ENCODE measurements at regions not wholly inside any gene's neighbourhood (a gene's known extent, or its start where the extent isn't known, plus 50 kb on each side); places are given as distances from the start of the nearest gene placed in this dataset.

DNA sequence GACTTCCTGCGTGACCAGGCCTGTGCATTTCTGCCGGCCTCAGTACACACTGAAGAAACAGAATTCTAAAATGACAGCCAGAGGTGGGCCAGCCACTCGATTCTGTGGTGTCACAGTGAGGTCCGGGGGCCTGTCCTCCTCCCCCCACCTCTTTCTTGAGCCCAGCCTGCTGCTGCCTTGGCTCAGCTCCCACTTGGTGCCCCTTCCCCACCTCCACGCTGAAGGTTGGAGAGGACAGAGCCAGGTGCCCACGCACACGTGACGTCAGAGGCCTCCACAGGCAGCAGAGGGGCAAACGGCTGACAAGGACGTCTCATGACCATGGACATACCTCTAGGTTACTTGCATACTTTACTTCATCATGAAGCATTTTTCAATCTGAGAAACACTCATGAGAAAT, 78.0 kb upstream of the SHANK2 start:
- H3K9ac ChIP-seq (ENCODE audit: low read length), result no peak overlapping the region
- no peak overlapping the region for H3K27ac ChIP-seq (ENCODE audit: low read depth, low read length)
- no peak overlapping the region for H3K4me3 ChIP-seq (ENCODE audit: low read depth in 1 of 2, low read length in 2 of 2)
- H3K27me3 ChIP-seq (ENCODE audit: control insufficient read depth in 1 of 2, insufficient read depth in 2 of 2, low read length in 2 of 2), result no peaks in the 10 kb centered on the region
- no peaks in the 10 kb centered on the region for H3K36me3 ChIP-seq (ENCODE audit: insufficient read depth, low read length)
- no peaks in the 10 kb centered on the region for H3K9me3 ChIP-seq (ENCODE audit: low read length)
- no peaks in the 10 kb centered on the region for H3K4me1 ChIP-seq (ENCODE audit: insufficient read depth, low read length)

DNA sequence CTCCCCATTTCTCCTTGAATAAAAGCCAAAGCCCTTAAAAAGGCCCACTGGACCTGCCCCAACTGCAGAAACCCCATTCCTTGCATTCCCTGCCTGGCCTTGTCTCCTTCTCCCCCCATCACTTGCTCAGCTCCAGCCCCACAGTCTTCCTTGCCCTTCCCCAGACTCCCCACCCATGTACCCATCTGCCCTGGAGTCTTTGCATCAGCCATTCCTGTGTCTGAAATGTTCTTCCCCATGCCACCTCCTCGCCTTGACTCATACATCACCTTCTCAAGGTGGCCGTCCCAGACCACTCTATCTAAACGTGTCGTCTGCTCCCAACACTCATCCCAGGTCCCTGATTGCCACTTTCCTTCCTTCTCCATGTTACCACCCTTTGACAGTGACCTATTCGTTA, 77.4 kb upstream of the SHANK2 start:
- Histone ChIP-seq H3K9me3 (ENCODE audit: low read length) (no peaks in the 10 kb centered on the region), H3K36me3 (ENCODE audit: insufficient read depth, low read length) (no peaks in the 10 kb centered on the region)

DNA sequence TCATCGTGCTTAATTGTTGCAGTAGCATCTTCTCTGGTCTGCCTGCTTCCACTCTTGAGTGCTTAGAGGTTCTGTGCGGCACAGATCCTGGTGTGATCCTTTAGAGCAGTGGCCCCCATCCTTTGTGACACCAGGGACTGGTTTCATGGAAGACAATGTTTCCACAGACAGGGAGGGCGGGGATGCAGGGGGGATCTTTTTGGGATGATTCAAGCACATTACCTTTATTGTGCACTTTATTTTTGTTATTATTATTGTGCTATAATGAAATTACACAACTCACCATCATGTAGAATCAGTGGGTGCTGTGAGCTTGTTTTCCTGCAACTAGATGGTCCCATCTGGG, 76.8 kb upstream of the SHANK2 start:
- Histone ChIP-seq H3K4me3 (ENCODE audit: low read depth in 1 of 2, low read length in 2 of 2) (no peak overlapping the region), H3K9me3 (ENCODE audit: low read length) (no peaks in the 10 kb centered on the region), H3K36me3 (ENCODE audit: insufficient read depth, low read length) (no peaks in the 10 kb centered on the region), H3K27ac (ENCODE audit: low read depth, low read length) (no peak overlapping the region), H3K27me3 (ENCODE audit: control insufficient read depth in 1 of 2, insufficient read depth in 2 of 2, low read length in 2 of 2) (no peaks in the 10 kb centered on the region), H3K9ac (ENCODE audit: low read length) (no peak overlapping the region), H3K4me1 (ENCODE audit: insufficient read depth, low read length) (no peaks in the 10 kb centered on the region)

More for the DNA sequence above, 77.4 kb upstream of the SHANK2 start:
- Histone ChIP-seq H3K27ac (ENCODE audit: low read depth, low read length) (no peak overlapping the region), H3K27me3 (ENCODE audit: control insufficient read depth in 1 of 2, insufficient read depth in 2 of 2, low read length in 2 of 2) (no peaks in the 10 kb centered on the region), H3K4me1 (ENCODE audit: insufficient read depth, low read length) (no peaks in the 10 kb centered on the region), H3K9ac (ENCODE audit: low read length) (no peak overlapping the region), H3K4me3 (ENCODE audit: low read depth in 1 of 2, low read length in 2 of 2) (no peak overlapping the region)

DNA sequence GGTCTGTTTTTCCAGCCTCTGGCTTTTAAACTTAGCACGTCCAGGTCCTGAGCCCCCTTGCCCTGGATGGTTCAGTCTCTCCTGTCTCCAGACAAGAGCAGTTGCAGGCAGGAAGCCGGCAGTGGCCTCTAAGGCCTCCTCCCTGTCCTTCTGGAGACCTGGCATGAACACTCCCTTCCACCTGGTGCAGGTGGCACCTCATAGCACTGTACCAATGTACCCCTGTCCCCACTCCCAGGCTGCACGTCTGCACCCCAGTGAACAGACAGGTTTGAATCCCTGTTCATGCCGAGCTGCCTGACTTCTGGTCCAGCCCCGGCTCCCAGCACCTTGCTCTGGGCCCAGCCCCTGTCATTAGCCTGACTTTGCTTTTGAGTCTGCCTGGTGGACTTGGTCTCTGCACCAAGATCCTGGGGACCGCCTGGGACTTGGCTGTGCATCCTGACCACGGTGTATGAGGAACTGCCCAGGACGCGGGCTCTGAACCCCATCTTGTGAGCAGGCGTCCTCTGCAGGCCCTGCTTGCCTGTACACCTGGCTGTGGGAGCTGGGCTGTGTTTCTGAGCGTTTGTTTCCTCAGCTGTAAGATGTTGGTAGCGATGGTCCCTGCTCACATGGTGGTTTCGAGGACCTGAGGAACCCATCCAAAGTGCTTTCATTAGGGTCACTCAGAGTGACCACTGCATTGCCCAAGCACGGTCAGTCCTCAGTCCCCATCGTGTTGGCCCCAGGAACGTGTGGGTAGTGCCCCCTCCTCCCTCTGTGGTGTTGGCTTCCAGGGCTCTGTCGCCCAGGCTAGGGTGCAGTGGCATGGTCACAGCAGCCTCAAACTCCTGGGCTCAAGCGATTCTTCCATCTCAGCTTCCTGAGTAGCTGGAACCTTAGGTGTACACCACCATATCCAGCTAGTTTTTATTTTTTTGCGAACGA, 75.0 kb upstream of the SHANK2 start:
- no peaks in the 10 kb centered on the region for H3K4me1 ChIP-seq (ENCODE audit: insufficient read depth, low read length)
- H3K27me3 ChIP-seq (ENCODE audit: control insufficient read depth in 1 of 2, insufficient read depth in 2 of 2, low read length in 2 of 2), result no peaks in the 10 kb centered on the region
- H3K27ac ChIP-seq (ENCODE audit: low read depth, low read length), result no peak overlapping the region
- H3K9me3 ChIP-seq (ENCODE audit: low read length), result no peaks in the 10 kb centered on the region
- H3K9ac ChIP-seq (ENCODE audit: low read length), result no peak overlapping the region
- H3K36me3 ChIP-seq (ENCODE audit: insufficient read depth, low read length), result no peaks in the 10 kb centered on the region
- H3K4me3 ChIP-seq (ENCODE audit: low read depth in 1 of 2, low read length in 2 of 2), result no peak overlapping the region

DNA sequence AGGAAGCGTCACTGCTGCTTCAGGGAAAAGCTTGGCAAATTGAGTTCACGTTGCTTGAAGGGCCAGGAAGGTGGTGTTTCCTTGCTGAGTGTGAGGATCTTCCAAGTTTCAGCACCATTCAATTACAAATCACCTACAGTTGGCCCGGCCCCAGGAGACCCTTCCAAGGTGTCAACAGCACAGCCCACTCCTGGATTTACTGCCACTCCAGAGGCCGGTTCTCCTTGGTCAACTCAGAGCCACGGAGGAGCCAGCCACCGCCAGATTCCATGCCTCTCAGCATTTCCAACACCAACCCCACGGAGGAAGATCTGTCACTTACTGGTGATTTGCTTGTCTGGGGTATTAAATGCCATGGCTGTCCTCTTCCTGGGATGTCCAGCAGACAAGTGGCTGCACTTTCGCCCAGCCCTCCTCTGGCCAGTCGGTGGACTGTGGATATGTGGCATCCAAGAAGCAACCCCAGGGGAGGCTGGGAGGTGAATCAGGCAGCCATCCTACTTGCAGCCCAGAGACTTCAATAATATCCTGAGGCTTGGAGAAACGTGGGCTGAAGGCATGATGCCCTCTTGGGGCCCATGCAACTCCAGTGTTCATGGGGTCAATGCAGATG, 74.1 kb upstream of the SHANK2 start:
- Histone ChIP-seq H3K9me3 (ENCODE audit: low read length) (no peaks in the 10 kb centered on the region), H3K27me3 (ENCODE audit: control insufficient read depth in 1 of 2, insufficient read depth in 2 of 2, low read length in 2 of 2) (no peaks in the 10 kb centered on the region), H3K27ac (ENCODE audit: low read depth, low read length) (no peak overlapping the region), H3K9ac (ENCODE audit: low read length) (no peak overlapping the region), H3K4me1 (ENCODE audit: insufficient read depth, low read length) (no peaks in the 10 kb centered on the region), H3K36me3 (ENCODE audit: insufficient read depth, low read length) (no peaks in the 10 kb centered on the region), H3K4me3 (ENCODE audit: low read depth in 1 of 2, low read length in 2 of 2) (no peak overlapping the region)

DNA sequence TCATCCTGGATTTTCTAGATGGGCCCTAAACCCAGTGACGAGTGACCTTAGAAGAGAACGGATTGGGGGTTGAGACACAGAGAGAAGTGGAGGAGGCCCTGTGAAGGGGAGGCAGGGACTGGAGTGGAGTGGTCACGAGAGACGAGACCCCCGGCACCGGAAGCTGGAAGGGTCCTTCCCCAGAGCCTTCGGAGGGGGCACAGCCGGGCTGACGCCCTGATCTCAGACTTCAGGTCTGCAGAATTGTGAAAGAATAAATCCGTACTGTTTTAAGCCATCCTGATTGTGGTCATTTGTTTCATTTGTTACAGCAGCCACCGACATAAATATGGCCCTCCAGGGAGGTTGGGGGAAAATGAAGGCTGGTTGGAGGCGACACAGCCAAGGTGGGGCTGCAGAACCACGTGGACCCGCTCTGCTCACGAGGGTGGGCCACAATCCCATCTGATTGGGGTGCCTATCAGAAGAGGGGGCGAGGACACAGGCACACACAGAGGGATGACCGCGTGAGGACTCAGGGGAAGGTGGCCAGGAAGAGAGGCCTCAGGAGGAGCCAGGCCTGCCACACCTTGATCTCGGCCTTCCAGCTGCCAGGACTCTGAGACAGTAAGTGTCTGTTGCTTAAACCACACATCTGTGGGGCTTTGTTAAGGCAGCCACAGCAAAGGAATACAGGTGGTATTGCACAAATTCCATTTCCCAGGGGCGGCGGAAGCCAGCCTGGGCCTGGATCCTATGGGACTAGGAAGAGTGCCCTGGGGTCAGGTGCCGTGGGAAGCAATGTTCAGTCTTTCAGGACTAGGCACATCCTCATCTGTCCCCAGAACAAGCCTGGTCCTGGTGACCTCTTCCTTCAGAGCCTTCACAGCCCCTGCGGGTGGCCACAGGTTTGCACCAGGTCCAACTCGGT, 73.3 kb upstream of the SHANK2 start:
- Histone ChIP-seq H3K27ac (ENCODE audit: low read depth, low read length) (no peak overlapping the region), H3K36me3 (ENCODE audit: insufficient read depth, low read length) (no peaks in the 10 kb centered on the region), H3K9ac (ENCODE audit: low read length) (no peak overlapping the region), H3K9me3 (ENCODE audit: low read length) (no peaks in the 10 kb centered on the region), H3K4me3 (ENCODE audit: low read depth in 1 of 2, low read length in 2 of 2) (no peak overlapping the region), H3K27me3 (ENCODE audit: control insufficient read depth in 1 of 2, insufficient read depth in 2 of 2, low read length in 2 of 2) (no peaks in the 10 kb centered on the region), H3K4me1 (ENCODE audit: insufficient read depth, low read length) (no peaks in the 10 kb centered on the region)

DNA sequence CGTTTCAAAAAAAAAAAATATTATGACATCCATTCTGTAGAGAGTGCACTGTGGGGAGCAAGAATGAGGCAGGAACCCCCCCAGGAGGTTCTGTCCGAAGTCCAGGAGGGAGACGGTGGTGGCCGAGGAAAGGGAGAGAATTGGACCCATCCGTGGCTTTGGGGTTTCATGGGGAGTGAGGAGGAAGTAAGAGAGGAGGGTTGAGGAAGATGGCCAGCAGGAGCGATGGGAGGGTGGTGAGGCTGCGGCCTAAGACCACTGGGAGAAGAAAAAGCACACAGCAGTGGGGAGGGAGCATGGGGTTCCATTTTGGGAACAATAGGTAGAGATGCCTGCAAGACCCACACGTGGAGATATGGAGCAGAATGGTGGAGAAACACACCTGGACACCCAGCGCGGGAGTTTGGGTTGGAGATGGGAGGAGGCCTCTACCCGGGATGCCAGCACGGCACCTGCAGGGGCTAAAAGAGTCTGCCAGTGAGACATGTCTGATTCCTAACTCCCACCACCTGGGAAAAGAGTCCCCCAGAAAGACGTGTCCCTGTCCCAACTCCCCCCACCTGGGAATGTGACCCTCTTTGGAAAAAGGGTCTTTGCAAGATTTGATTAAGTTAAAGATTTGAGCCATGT, 72.5 kb upstream of the SHANK2 start:
- H3K9ac ChIP-seq (ENCODE audit: low read length), result no peak overlapping the region

DNA sequence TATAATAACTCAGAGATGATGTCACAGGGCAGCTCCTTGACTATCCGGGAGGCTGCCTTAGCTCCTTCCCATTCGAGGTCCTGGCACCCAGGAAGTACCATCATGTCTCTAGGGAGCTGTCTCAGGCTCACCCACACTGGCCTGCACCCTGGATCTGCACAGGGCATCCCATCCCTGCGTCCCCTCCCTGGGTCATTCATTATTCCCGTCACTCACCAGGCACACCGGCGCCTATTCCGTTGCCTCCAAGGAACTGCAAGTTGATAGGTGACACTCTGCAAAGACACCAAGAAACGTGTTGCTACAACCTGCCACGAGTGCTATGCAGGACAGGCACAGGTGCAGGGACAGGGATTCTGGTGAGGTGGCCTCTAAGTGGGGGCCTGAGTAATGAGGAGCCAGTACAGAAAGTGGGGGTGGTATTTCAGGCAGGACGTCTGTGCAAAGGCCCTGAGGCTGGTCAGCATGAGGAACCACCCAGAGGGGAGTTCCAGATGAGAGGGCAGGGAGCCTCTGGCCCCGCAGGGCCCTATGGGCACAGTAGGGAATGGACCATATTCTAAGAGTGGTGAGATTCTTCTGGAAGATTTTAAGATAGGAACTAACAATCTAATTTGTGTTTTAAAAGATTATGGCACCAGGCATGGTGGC, 71.6 kb upstream of the SHANK2 start:
- no peak overlapping the region for H3K9ac ChIP-seq (ENCODE audit: low read length)
- no peaks in the 10 kb centered on the region for H3K36me3 ChIP-seq (ENCODE audit: insufficient read depth, low read length)
- no peak overlapping the region for H3K4me3 ChIP-seq (ENCODE audit: low read depth in 1 of 2, low read length in 2 of 2)
- H3K27ac ChIP-seq (ENCODE audit: low read depth, low read length), result no peak overlapping the region
- no peaks in the 10 kb centered on the region for H3K27me3 ChIP-seq (ENCODE audit: control insufficient read depth in 1 of 2, insufficient read depth in 2 of 2, low read length in 2 of 2)
- H3K4me1 ChIP-seq (ENCODE audit: insufficient read depth, low read length), result no peaks in the 10 kb centered on the region
- no peaks in the 10 kb centered on the region for H3K9me3 ChIP-seq (ENCODE audit: low read length)

More for the DNA sequence above, 72.5 kb upstream of the SHANK2 start:
- Histone ChIP-seq H3K27me3 (ENCODE audit: control insufficient read depth in 1 of 2, insufficient read depth in 2 of 2, low read length in 2 of 2) (no peaks in the 10 kb centered on the region), H3K4me3 (ENCODE audit: low read depth in 1 of 2, low read length in 2 of 2) (no peak overlapping the region), H3K36me3 (ENCODE audit: insufficient read depth, low read length) (no peaks in the 10 kb centered on the region), H3K9me3 (ENCODE audit: low read length) (no peaks in the 10 kb centered on the region), H3K4me1 (ENCODE audit: insufficient read depth, low read length) (no peaks in the 10 kb centered on the region), H3K27ac (ENCODE audit: low read depth, low read length) (no peak overlapping the region)

DNA sequence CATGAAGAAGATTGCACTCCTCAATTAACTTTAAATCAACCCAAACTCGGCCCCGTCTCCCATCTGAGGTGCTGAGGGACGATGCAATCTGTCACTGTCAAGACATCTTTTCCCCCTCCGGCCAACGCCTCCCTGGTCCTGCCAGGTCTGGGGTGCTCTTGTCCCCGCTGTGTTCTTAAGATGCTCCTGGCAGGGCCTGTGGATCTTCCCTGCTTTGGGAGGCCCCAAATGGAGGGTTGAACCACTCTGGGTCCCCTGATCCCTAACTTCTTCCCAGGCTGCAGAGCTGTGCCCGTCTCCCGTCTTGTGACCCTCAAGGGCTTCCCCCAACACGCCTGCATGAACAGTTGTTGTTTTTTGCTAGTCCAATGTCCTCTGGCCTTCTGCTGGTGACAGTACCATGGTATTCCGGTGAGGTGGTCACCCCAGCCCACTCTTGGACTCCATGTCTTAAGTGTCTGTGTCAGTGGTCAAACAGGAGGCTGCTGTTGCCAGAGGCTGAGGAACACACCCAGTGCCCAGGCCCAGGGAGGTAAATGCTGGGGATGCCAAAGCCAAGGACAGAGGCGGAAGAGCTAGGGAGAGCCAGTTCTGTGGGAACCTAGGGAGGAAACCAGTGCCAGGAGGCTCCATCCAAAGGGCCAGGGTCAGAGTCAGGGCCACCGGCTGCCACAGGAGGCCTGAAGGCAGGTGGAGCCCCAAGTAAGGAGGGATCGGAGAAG, 70.6 kb upstream of the SHANK2 start:
- Histone ChIP-seq H3K9me3 (ENCODE audit: low read length) (no peaks in the 10 kb centered on the region), H3K27ac (ENCODE audit: low read depth, low read length) (no peak overlapping the region), H3K4me1 (ENCODE audit: insufficient read depth, low read length) (no peaks in the 10 kb centered on the region), H3K9ac (ENCODE audit: low read length) (no peak overlapping the region), H3K27me3 (ENCODE audit: control insufficient read depth in 1 of 2, insufficient read depth in 2 of 2, low read length in 2 of 2) (no peaks in the 10 kb centered on the region), H3K36me3 (ENCODE audit: insufficient read depth, low read length) (no peaks in the 10 kb centered on the region), H3K4me3 (ENCODE audit: low read depth in 1 of 2, low read length in 2 of 2) (no peak overlapping the region)

DNA sequence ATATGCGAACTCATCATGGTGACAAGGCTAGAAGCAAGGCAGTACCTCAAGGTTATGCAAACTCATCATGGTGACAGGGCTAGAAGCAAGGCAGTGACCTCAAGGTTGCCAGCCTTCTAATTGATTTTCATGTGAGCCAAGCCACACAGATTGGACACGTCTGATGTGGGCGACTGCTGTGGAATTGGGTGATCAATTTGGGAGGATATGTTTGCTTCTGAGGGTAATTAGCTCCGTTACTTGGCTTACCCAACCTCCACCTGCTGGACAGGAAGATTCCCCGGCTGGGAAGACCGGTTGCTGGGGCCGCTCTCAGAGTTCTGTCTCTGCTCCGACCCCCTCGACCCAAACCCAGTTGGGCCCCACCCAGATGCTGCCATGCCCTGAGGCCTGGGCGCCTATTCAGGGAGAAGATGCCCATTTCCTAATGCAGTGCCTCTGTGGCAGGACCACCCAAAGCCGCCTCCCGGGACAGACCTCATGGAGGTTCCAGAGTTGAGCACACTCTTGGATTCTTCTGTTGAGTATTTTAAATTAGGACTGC, 69.9 kb upstream of the SHANK2 start:
- Histone ChIP-seq H3K4me3 (ENCODE audit: low read depth in 1 of 2, low read length in 2 of 2) (no peak overlapping the region), H3K4me1 (ENCODE audit: insufficient read depth, low read length) (no peaks in the 10 kb centered on the region), H3K27ac (ENCODE audit: low read depth, low read length) (no peak overlapping the region), H3K36me3 (ENCODE audit: insufficient read depth, low read length) (no peaks in the 10 kb centered on the region), H3K9me3 (ENCODE audit: low read length) (no peaks in the 10 kb centered on the region), H3K9ac (ENCODE audit: low read length) (no peak overlapping the region), H3K27me3 (ENCODE audit: control insufficient read depth in 1 of 2, insufficient read depth in 2 of 2, low read length in 2 of 2) (no peaks in the 10 kb centered on the region)

Data from muscle layer of colon (tissue), 2 donors.